Rectal smooth muscle tissue (tissue), 1 donor: ENCODE measurements at regions not wholly inside any gene's neighbourhood (a gene's known extent, or its start where the extent isn't known, plus 50 kb on each side); places are given as distances from the start of the nearest gene placed in this dataset.
"Not testable (repeated sequence)": the region's sequence is repeated elsewhere in the genome, so short reads cannot be mapped to it uniquely, and the experiment has no call there.

ENCODE experiments used
- H3K27ac ChIP-seq: one replicate; pipeline ENCODE4 v1.7.0; 2013; ENCODE audit warnings: low read depth, low read length, inconsistent platforms
- H3K27me3 ChIP-seq: one replicate; pipeline ENCODE4 v1.7.0; 2013; ENCODE audit warnings: low read length; ENCODE audit not compliant: control insufficient read depth, insufficient read depth
- H3K36me3 ChIP-seq: one replicate; pipeline ENCODE4 v1.7.0; 2013; ENCODE audit warnings: low read length; ENCODE audit not compliant: control insufficient read depth, insufficient read depth
- H3K4me1 ChIP-seq: one replicate; pipeline ENCODE4 v1.7.0; 2013; ENCODE audit warnings: low read length; ENCODE audit not compliant: control insufficient read depth, insufficient read depth
- H3K4me3 ChIP-seq: one replicate; pipeline ENCODE4 v1.7.0; 2013; ENCODE audit warnings: low read length
- H3K9ac ChIP-seq: one replicate; pipeline ENCODE4 v1.7.0; 2013; ENCODE audit warnings: low read length

DNA sequence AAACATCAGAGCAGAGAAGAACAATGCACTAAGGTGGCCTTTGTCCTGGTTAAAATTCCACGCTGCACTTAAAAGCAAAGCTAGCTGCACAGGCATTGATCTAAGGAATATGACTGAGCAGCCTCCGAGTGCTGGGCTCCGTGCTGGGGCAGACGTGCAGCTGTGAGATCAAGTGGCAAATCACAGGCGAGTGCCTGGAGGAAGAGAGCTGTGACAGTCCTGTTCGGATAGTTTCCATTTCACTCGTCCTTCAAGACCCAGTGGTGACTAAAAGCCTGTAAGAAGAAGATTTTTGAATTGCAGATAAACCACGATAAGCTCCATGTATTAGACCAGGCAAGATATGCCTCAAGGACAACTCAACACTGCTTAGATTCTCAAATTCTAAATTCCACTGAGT lies 247.9 kb downstream of the ANKRD60 start:
- Histone ChIP-seq H3K4me1 (no peaks in the 10 kb centered on the region), H3K4me3 (no peak overlapping the region), H3K36me3 (no peaks in the 10 kb centered on the region), H3K27ac (no peak overlapping the region), H3K27me3 (no peaks in the 10 kb centered on the region), H3K9ac (no peak overlapping the region)

DNA sequence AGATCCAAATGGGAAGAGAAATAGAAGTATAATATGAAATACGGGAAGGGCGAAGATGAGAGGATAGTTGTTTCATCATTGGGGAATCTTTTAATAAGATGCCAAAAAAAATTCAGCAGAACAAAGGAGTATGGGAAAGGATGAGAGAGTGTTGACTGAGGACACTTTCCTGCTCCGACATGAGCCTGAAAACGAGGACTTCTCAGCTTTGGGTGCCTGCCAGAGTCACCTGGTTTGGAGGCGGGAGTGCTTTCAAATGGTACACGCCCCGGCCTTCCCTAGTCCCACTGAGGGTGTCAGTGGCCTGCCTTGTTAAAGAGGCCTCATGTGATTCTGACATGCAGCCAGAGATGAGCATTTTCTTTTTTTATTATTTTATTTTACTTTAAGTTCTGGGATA lies 250.9 kb downstream of the ANKRD60 start:
- no peak overlapping the region for H3K27ac ChIP-seq

DNA sequence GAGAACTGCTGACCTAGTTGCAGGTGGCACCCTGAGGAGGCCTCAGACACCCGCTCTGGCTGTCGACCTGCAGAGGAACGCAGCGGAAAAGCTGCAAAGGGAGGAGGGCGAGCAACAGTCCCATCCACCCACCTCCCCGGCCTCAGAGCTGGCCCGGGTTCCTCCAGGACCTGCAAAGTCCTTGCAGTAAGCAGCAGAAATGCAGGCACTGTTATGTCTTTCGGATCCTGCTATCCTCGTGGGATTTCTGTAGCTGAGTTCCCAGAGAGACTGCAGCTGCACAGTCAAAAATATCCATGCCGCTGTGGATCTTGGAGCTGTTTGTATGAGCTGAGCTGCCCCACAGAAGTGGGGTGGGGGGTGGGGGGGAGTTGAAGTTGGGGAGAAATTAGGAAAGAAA lies 251.3 kb downstream of the ANKRD60 start:
- Histone ChIP-seq H3K4me1 (no peaks in the 10 kb centered on the region), H3K36me3 (no peaks in the 10 kb centered on the region), H3K4me3 (no peak overlapping the region), H3K27ac (no peak overlapping the region), H3K9ac (no peak overlapping the region), H3K27me3 (no peaks in the 10 kb centered on the region)

More for the DNA sequence above, 250.9 kb downstream of the ANKRD60 start:
- no peak overlapping the region for H3K4me3 ChIP-seq
- no peak overlapping the region for H3K9ac ChIP-seq
- no peaks in the 10 kb centered on the region for H3K4me1 ChIP-seq
- no peaks in the 10 kb centered on the region for H3K36me3 ChIP-seq
- H3K27me3 ChIP-seq, result no peaks in the 10 kb centered on the region

GRCh38 chr20:57974863-57975262 lies 253.6 kb downstream of the ANKRD60 start:
- H3K4me3 ChIP-seq, result no peak overlapping the region
- H3K4me1 ChIP-seq, result no peaks in the 10 kb centered on the region
- no peaks in the 10 kb centered on the region for H3K36me3 ChIP-seq
- H3K9ac ChIP-seq, result no peak overlapping the region
- H3K27me3 ChIP-seq, result no peaks in the 10 kb centered on the region
- no peak overlapping the region for H3K27ac ChIP-seq

GRCh38 chr20:57973886-57974285 lies 254.6 kb downstream of the ANKRD60 start:
- Histone ChIP-seq H3K4me3 (no peak overlapping the region), H3K27me3 (no peaks in the 10 kb centered on the region)

DNA sequence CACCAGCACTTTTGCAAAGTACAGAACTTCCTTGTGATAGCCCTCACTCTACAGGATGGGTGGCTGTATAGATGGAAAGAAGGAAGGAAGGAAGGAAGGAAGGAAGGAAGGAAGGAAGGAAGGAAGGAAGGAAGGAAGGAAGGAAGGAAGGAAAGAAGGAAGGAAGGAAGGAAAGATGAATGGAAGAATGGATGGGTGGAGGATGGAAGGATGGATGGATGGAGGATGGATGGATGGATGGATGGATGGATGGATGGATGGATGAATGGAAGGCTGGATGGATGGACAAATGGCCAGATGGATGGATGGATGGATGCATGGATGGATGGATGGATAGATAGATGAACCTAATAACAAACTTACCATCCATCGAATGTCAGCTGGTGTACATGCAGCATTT lies 256.9 kb downstream of the ANKRD60 start:
- not testable (repeated sequence) for H3K27ac ChIP-seq, H3K9ac ChIP-seq, H3K36me3 ChIP-seq, H3K27me3 ChIP-seq, H3K4me1 ChIP-seq, H3K4me3 ChIP-seq

More at GRCh38 chr20:57973886-57974285, 254.6 kb downstream of the ANKRD60 start:
- no peak overlapping the region for H3K27ac ChIP-seq
- no peaks in the 10 kb centered on the region for H3K4me1 ChIP-seq
- no peaks in the 10 kb centered on the region for H3K36me3 ChIP-seq
- H3K9ac ChIP-seq, result no peak overlapping the region

DNA sequence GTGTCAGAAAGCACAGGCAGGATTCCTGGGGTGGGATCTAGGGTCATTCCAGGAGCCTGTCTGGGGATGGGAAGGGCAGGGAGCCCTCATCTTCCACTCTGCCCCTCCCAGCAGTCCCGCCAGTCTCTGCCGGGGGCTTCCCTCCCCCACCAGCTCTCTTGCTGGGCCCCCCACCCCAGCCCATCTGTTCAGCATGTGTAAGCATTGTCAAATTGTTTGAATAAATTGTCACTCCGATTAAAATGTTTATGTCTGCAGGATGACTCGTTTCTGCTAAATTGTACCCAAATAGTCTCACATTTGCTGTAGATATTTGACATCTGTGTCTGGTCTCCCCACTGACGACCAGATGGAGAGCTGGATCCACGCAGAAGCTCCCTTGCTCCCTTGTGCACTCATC lies 257.6 kb downstream of the ANKRD60 start:
- no peak overlapping the region for H3K27ac ChIP-seq
- H3K4me1 ChIP-seq, result no peaks in the 10 kb centered on the region
- H3K36me3 ChIP-seq, result no peaks in the 10 kb centered on the region
- H3K27me3 ChIP-seq, result no peaks in the 10 kb centered on the region
- no peak overlapping the region for H3K9ac ChIP-seq
- no peak overlapping the region for H3K4me3 ChIP-seq

DNA sequence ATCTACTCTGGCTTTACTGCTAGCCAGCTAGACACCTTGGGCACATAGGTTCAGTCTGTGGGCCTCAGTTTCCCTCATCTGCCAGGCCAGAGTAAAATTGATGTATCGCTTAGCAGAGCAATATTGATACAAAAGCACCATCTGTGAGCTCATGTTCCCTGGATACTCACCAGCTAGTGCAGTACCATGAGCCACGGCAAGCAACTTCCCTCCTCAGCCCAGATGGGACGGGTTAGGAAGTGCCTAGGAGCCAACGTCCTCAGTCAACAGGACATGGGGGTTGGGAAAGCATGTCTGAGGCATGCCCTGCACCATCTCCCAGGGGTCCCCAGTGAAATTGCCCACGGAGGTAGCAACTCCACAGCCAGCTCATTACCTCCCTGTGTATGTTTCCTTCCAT lies 258.3 kb downstream of the ANKRD60 start:
- Histone ChIP-seq H3K27ac (no peak overlapping the region), H3K9ac (no peak overlapping the region), H3K4me1 (no peaks in the 10 kb centered on the region), H3K4me3 (no peak overlapping the region), H3K27me3 (no peaks in the 10 kb centered on the region), H3K36me3 (no peaks in the 10 kb centered on the region)

DNA sequence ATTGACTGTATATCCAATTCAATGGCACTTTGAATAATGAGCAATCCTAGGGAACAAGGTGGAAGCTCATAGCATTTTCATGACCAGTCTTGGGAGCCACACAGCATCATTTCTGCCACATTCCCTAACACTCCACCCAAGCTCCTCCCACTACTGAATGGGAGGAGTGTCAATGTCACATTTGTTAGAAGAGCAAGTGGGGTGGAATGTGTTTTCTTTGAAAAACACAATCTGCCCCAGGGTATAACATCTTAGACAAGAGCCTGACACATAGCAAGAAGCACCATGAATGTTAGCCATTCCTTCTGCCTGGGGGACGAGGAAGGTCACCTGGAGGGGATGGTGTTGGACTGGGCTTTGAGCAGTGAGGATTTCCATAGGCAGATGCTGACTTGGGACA lies 258.3 kb upstream of the PMEPA1 start:
- H3K36me3 ChIP-seq, result no peaks in the 10 kb centered on the region
- no peak overlapping the region for H3K27ac ChIP-seq
- no peak overlapping the region for H3K9ac ChIP-seq
- H3K4me3 ChIP-seq, result no peak overlapping the region
- H3K27me3 ChIP-seq, result no peaks in the 10 kb centered on the region
- H3K4me1 ChIP-seq, result no peaks in the 10 kb centered on the region

GRCh38 chr20:57967364-57967763 lies 257.5 kb upstream of the PMEPA1 start:
- H3K4me1 ChIP-seq, result no peaks in the 10 kb centered on the region
- no peak overlapping the region for H3K27ac ChIP-seq
- H3K9ac ChIP-seq, result no peak overlapping the region
- H3K4me3 ChIP-seq, result no peak overlapping the region
- no peaks in the 10 kb centered on the region for H3K27me3 ChIP-seq
- no peaks in the 10 kb centered on the region for H3K36me3 ChIP-seq

DNA sequence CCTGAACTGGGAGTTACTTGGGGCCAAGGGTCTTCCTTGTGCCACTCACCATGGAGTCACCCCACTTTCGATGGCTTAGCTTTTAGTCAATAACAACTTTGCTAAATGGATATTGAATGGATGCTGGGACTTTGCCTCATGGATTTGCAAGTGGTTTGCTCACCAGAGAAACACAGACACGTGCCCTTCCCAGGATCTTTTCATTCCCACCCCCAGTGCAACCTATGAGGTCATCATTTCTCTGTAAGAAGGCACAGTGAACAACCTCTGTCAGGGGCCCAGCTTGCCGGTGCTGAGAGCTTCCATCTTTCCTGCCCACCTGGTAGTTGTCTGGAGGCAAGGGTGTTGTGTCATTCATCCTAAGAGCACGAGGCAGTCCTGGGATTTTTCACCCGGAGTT lies 256.8 kb upstream of the PMEPA1 start:
- H3K27ac ChIP-seq, result no peak overlapping the region
- H3K27me3 ChIP-seq, result no peaks in the 10 kb centered on the region
- no peak overlapping the region for H3K9ac ChIP-seq
- H3K36me3 ChIP-seq, result no peaks in the 10 kb centered on the region
- no peak overlapping the region for H3K4me3 ChIP-seq
- no peaks in the 10 kb centered on the region for H3K4me1 ChIP-seq

- no peak overlapping the region for H3K9ac ChIP-seq
- no peaks in the 10 kb centered on the region for H3K4me1 ChIP-seq
- H3K36me3 ChIP-seq, result no peaks in the 10 kb centered on the region
- H3K4me3 ChIP-seq, result no peak overlapping the region
- H3K27ac ChIP-seq, result no peak overlapping the region
- no peaks in the 10 kb centered on the region for H3K27me3 ChIP-seq
Observed at GRCh38 chr20:57965441-57965840, 255.6 kb upstream of the PMEPA1 start.

DNA sequence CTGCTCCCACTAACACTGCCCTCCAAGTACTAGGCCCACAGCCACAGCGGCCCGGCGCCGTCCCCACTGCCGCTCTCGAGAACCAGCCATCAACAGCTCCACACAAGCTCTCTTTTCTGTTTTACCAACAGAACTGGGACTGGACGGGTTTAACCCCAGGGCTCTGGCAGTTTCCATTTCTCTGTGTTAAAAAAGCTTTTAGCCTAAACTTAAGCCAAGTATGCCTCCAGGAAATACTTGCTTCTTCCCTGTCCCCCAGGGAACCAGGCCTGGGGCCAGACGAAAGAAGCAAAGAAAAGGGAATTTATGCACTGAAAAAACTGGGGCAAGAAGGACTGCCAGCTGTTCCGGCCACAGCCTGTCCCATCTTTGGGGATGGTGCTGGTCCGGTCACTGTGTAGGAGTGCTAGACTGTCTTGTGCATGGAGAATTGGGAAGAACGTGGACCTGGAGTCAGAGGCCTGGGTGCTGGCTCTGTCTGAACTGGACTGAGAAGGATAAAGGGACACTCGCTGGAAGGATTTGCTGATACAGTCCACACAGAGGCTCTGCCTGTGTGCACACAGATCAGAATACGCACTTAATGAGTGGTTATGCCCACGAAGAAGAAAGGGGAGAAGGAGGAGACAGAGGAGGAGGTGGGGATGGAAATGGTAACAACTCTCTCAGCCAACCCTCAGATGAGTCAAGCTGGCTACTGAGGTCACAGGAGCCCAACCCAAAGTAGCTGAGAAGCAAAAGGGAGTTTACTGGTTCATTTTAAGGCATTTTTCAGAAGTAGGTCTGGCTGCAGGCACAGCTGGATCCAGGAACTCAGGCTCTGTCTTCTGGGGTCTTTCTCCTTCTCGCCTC lies 254.4 kb upstream of the PMEPA1 start:
- peaks cover 4% of the 10 kb centered on the region for H3K4me1 ChIP-seq
- H3K27me3 ChIP-seq, result no peaks in the 10 kb centered on the region
- no peak overlapping the region for H3K27ac ChIP-seq
- no peak overlapping the region for H3K9ac ChIP-seq
- no peaks in the 10 kb centered on the region for H3K36me3 ChIP-seq
- no peak overlapping the region for H3K4me3 ChIP-seq
